Esophagus muscularis mucosa (tissue), 4 donors: ENCODE measurements at regions not wholly inside any gene's neighbourhood (a gene's known extent, or its start where the extent isn't known, plus 50 kb on each side); places are given as distances from the start of the nearest gene placed in this dataset.
"Not testable (repeated sequence)": the region's sequence is repeated elsewhere in the genome, so short reads cannot be mapped to it uniquely, and the experiment has no call there.

ENCODE experiments used
- DNase-seq: peaks from one replicate; pipeline ENCODE4 v3.0.0-alpha.2; 2017; ENCODE audit errors: extremely low spot score
- H3K27ac ChIP-seq, 4 donors: fragments of 200-600 bp; sonication (generic); replicated peaks in 1 of 4; 1 replicate in 3 of 4; 2 replicates in 1 of 4; pipeline ENCODE4 v1.5.1; 2016 to 2019; ENCODE audit warnings: mild to moderate bottlenecking in 1 of 4
- H3K27me3 ChIP-seq, 4 donors: fragments of 200-600 bp; sonication (generic); one replicate each; pipeline versions ENCODE4 v1.5.1 to v1.6.0; 2016 to 2019
- H3K36me3 ChIP-seq, 4 donors: fragments of 200-600 bp; sonication (generic); one replicate each; pipeline ENCODE4 v1.5.1; 2016 to 2019
- H3K4me1 ChIP-seq, 4 donors: fragments of 200-600 bp; sonication (generic); one replicate each; pipeline ENCODE4 v1.5.1; 2016 to 2019
- H3K4me3 ChIP-seq, 4 donors: fragments of 200-600 bp; sonication (generic); 1 replicate in 2 of 4; 2 replicates in 2 of 4; pipeline ENCODE4 v1.5.1; 2016 to 2019; ENCODE audit warnings: mild to moderate bottlenecking in 4 of 4, moderate library complexity in 1 of 4
- H3K9me3 ChIP-seq, 4 donors: fragments of 200-600 bp; sonication (generic); 1 replicate in 3 of 4; 2 replicates in 1 of 4; pipeline ENCODE4 v1.5.1; 2016 to 2019
- CTCF ChIP-seq, 3 experiments: fragments of 200-600 bp in 2 of 3; fragments of 450-650 bp in 1 of 3; sonication (generic) in 2 of 3; IDR thresholded peaks; one replicate each; pipeline ENCODE4 v1.5.1; 2017 to 2019; ENCODE audit warnings: antibody characterized with exemption in 3 of 3, mild to moderate bottlenecking in 2 of 3, moderate library complexity in 1 of 3
- EP300 ChIP-seq: sonication (generic); formaldehyde crosslinking; IDR thresholded peaks from one replicate; pipeline ENCODE4 v1.6.1; 2017; ENCODE audit warnings: antibody characterized with exemption
- POLR2A ChIP-seq: fragments of 450-650 bp; IDR thresholded peaks from one replicate; pipeline ENCODE4 v1.6.1; 2017; ENCODE audit warnings: antibody characterized with exemption, moderate library complexity, mild to moderate bottlenecking, low read depth
- POLR2AphosphoS5 ChIP-seq, 2 donors: sonication (generic); formaldehyde crosslinking; IDR thresholded peaks; one replicate each; pipeline ENCODE4 v1.6.1; 2017; ENCODE audit warnings: antibody characterized with exemption in 2 of 2
- WGBS: methylation state at CpG from one replicate; pipeline ENCODE4 v1.1.5; 2018; 5-methylcytosine and 5-hydroxymethylcytosine counted together
- intact Hi-C: fragments of 100-400 bp; cut with DNase I; formaldehyde crosslinking; loops from one replicate; pipeline ENCODE4 v1.15.1; 2023

- Histone ChIP-seq H3K4me1 (no peaks in the 10 kb centered on the region), H3K27ac (no peak overlapping the region), H3K27me3 (no peaks in the 10 kb centered on the region), H3K36me3 (no peaks in the 10 kb centered on the region), H3K4me3 (no peak overlapping the region), H3K9me3 (peaks cover 0 to 13% (median 0%) of the 10 kb centered on the region in 4 donors)
- intact Hi-C loops, result no loop called here
- WGBS, result 76% methylated on average over 2 of the region's 2 CpGs
- no peak for DNase-seq
- no peak for TF ChIP-seq EP300
- no peak for TF ChIP-seq CTCF (IDR thresholded peaks at IDR 0.05)
- TF ChIP-seq POLR2A, result no peak
- TF ChIP-seq POLR2AphosphoS5 (IDR thresholded peaks at IDR 0.05), result no peak
Measured at GRCh38 chr6:76942203-76942966, 520.9 kb downstream of the HTR1B start.

GRCh38 chr6:76940191-76940590, 523.1 kb downstream of the HTR1B start:
- H3K27ac ChIP-seq, result no peak overlapping the region
- H3K9me3 ChIP-seq, result peaks cover 0 to 13% (median 0%) of the 10 kb centered on the region in 4 donors
- no peak for DNase-seq
- H3K36me3 ChIP-seq, result no peaks in the 10 kb centered on the region
- TF ChIP-seq CTCF (IDR thresholded peaks at IDR 0.05), result no peak
- no peak for TF ChIP-seq POLR2AphosphoS5 (IDR thresholded peaks at IDR 0.05)
- TF ChIP-seq EP300, result no peak
- no peak for TF ChIP-seq POLR2A
- WGBS, result 83% methylated on average over 1 of the region's 1 CpG
- H3K4me3 ChIP-seq, result no peak overlapping the region
- intact Hi-C loops, result no loop called here
- no peaks in the 10 kb centered on the region for H3K4me1 ChIP-seq
- no peaks in the 10 kb centered on the region for H3K27me3 ChIP-seq

GRCh38 chr6:76914737-76915136, 548.6 kb downstream of the HTR1B start:
- H3K27ac ChIP-seq, result no peak overlapping the region
- no peak for TF ChIP-seq POLR2A
- no peak for TF ChIP-seq POLR2AphosphoS5 (IDR thresholded peaks at IDR 0.05)
- TF ChIP-seq CTCF (IDR thresholded peaks at IDR 0.05), result no peak
- no peak for TF ChIP-seq EP300
- WGBS, result 61% methylated on average over 2 of the region's 2 CpGs
- H3K36me3 ChIP-seq, result no peaks in the 10 kb centered on the region
- H3K9me3 ChIP-seq, result no peaks in the 10 kb centered on the region
- DNase-seq, result no peak
- no peaks in the 10 kb centered on the region for H3K27me3 ChIP-seq
- H3K4me3 ChIP-seq, result no peak overlapping the region
- intact Hi-C loops, result no loop called here
- H3K4me1 ChIP-seq, result no peaks in the 10 kb centered on the region

- H3K27ac ChIP-seq, H3K27me3 ChIP-seq, H3K9me3 ChIP-seq, H3K36me3 ChIP-seq, DNase-seq, intact Hi-C loops, H3K4me3 ChIP-seq, H3K4me1 ChIP-seq: not testable (repeated sequence)
- 82% methylated on average over 4 of the region's 6 CpGs for WGBS
Measured at GRCh38 chr6:76905541-76905940, 557.8 kb downstream of the HTR1B start.

GRCh38 chr6:76892542-76892941, 570.7 kb downstream of the HTR1B start:
- 68% methylated on average over 3 of the region's 3 CpGs for WGBS
- intact Hi-C loops, result no loop called here
- H3K4me3 ChIP-seq, result no peak overlapping the region

More at GRCh38 chr6:76892542-76892941, 570.7 kb downstream of the HTR1B start:
- Histone ChIP-seq H3K9me3 (peaks cover 0 to 9% (median 0%) of the 10 kb centered on the region in 4 donors), H3K36me3 (no peaks in the 10 kb centered on the region), H3K4me1 (no peaks in the 10 kb centered on the region), H3K27ac (no peak overlapping the region), H3K27me3 (no peaks in the 10 kb centered on the region)
- DNase-seq, result no peak
- TF ChIP-seq POLR2AphosphoS5 (IDR thresholded peaks at IDR 0.05), result no peak
- no peak for TF ChIP-seq EP300
- no peak for TF ChIP-seq POLR2A
- no peak for TF ChIP-seq CTCF (IDR thresholded peaks at IDR 0.05)
